ENCODE measurements at regions not wholly inside any gene's neighbourhood (a gene's known extent, or its start where the extent isn't known, plus 50 kb on each side); places are given as distances from the start of the nearest gene placed in this dataset.

DNA sequence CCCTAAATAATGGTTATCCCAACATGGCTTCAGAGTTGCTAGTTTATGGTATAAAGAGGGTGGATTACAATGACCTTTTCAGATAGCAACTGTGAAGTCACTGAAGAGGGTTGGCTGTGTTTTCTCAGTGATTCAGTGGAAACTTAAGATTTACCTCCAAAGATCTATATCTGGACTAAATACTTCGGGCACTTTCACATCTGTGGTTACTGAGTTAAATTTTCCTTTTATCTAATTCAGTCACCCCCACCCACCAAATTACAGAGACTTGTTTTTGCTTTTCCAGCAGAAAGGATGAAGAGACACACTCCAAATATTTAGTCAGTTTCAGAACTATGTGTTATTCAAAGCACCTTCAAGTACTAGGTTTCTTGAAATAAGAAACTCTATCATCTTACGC is 573.2 kb downstream of the CCDC171 start:
- TF ChIP-seq, protein P1, sequence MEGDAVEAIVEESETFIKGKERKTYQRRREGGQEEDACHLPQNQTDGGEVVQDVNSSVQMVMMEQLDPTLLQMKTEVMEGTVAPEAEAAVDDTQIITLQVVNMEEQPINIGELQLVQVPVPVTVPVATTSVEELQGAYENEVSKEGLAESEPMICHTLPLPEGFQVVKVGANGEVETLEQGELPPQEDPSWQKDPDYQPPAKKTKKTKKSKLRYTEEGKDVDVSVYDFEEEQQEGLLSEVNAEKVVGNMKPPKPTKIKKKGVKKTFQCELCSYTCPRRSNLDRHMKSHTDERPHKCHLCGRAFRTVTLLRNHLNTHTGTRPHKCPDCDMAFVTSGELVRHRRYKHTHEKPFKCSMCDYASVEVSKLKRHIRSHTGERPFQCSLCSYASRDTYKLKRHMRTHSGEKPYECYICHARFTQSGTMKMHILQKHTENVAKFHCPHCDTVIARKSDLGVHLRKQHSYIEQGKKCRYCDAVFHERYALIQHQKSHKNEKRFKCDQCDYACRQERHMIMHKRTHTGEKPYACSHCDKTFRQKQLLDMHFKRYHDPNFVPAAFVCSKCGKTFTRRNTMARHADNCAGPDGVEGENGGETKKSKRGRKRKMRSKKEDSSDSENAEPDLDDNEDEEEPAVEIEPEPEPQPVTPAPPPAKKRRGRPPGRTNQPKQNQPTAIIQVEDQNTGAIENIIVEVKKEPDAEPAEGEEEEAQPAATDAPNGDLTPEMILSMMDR (IDR thresholded peaks at IDR 0.05; ENCODE audit: borderline replicate concordance, extremely low read depth, low read length, poor library complexity, severe bottlenecking) = no peak
- no peak for TF ChIP-seq EZH2 (IDR thresholded peaks at IDR 0.05; ENCODE audit: borderline replicate concordance, low read depth, low read length, severe bottlenecking)
- Histone ChIP-seq H3K4me3 (ENCODE audit: low read depth in 1 of 2, low read length in 2 of 2) (no peak overlapping the region), H2AFZ (ENCODE audit: low read depth, low read length) (no peak overlapping the region), H3K4me2 (ENCODE audit: insufficient read depth, low read length) (no peak overlapping the region), H3K4me1 (ENCODE audit: insufficient read depth, low read length) (no peaks in the 10 kb centered on the region), H3K79me2 (ENCODE audit: insufficient read depth, low read length) (no peaks in the 10 kb centered on the region), H4K20me1 (ENCODE audit: insufficient read depth, low read length) (no peaks in the 10 kb centered on the region), H3K9ac (ENCODE audit: low read depth, low read length) (no peak overlapping the region), H3K27me3 (ENCODE audit: insufficient read depth, low read length, poor library complexity) (no peaks in the 10 kb centered on the region), H3K36me3 (ENCODE audit: insufficient read depth, low read length) (no peaks in the 10 kb centered on the region), H3K9me3 (ENCODE audit: insufficient read depth, low read length, severe bottlenecking) (no peaks in the 10 kb centered on the region), H3K27ac (ENCODE audit: low read length) (no peak overlapping the region)
- ATAC-seq (ENCODE audit: insufficient read depth, low read depth) (no peak), DNase-seq (no peak)

DNA sequence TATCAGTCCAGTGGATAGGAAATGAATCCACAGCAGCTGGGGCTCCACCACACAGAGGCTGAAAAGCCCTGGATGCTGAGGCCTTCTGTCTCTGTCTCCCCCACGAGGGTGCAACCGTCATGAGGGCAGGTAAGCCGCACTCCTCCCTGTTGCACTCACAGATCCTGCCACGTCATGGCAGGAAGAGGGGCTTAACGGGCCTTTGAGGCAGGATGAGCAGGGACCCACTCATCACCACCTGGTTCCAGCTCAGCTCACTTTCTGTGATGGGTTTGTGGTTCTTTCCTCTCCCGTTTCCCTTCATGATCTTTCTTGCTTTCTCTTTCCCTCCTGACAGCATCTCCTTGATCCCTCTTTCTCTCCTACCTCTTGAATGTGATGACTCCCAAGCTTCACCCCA is 575.2 kb downstream of the CCDC171 start:
- Histone ChIP-seq H3K27ac (ENCODE audit: low read length) (no peak overlapping the region), H3K4me3 (ENCODE audit: low read depth in 1 of 2, low read length in 2 of 2) (no peak overlapping the region), H3K9ac (ENCODE audit: low read depth, low read length) (no peak overlapping the region), H3K4me1 (ENCODE audit: insufficient read depth, low read length) (no peaks in the 10 kb centered on the region), H3K4me2 (ENCODE audit: insufficient read depth, low read length) (no peak overlapping the region), H3K79me2 (ENCODE audit: insufficient read depth, low read length) (no peaks in the 10 kb centered on the region), H2AFZ (ENCODE audit: low read depth, low read length) (no peak overlapping the region), H4K20me1 (ENCODE audit: insufficient read depth, low read length) (no peaks in the 10 kb centered on the region), H3K9me3 (ENCODE audit: insufficient read depth, low read length, severe bottlenecking) (no peaks in the 10 kb centered on the region), H3K36me3 (ENCODE audit: insufficient read depth, low read length) (no peaks in the 10 kb centered on the region), H3K27me3 (ENCODE audit: insufficient read depth, low read length, poor library complexity) (no peaks in the 10 kb centered on the region)
- TF ChIP-seq, protein P1 (IDR thresholded peaks at IDR 0.05; ENCODE audit: borderline replicate concordance, extremely low read depth, low read length, poor library complexity, severe bottlenecking) = no peak
- TF ChIP-seq EZH2 (IDR thresholded peaks at IDR 0.05; ENCODE audit: borderline replicate concordance, low read depth, low read length, severe bottlenecking) = no peak
- ATAC-seq (ENCODE audit: insufficient read depth, low read depth) = peak; percentile 84
- peak; percentile 52 for DNase-seq

DNA sequence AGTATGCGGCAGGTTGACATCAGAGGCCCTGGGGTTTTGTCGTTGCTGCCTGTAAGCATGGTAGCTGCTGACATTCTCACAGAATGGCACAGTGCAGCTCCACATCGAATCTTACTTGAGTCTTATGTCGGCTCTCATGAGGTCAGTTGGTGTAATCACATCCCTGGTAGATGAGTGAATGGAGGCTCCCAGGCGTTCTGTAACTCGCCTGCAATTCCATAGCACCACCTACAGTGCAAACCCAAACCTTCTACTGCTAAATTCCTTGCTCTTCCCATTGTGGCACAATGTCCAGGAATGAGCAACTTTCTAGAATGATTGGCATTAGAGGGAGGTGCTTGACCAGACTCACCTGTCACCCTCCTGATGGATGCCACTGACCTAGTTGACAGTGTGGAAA is 578.4 kb downstream of the CCDC171 start:
- no peak for ATAC-seq (ENCODE audit: insufficient read depth, low read depth)

More for the DNA sequence above, 578.4 kb downstream of the CCDC171 start:
- no peak overlapping the region for H3K27ac ChIP-seq (ENCODE audit: low read length)
- H2AFZ ChIP-seq (ENCODE audit: low read depth, low read length) = no peak overlapping the region
- no peak overlapping the region for H3K9ac ChIP-seq (ENCODE audit: low read depth, low read length)
- H4K20me1 ChIP-seq (ENCODE audit: insufficient read depth, low read length) = no peaks in the 10 kb centered on the region
- no peaks in the 10 kb centered on the region for H3K36me3 ChIP-seq (ENCODE audit: insufficient read depth, low read length)
- no peak overlapping the region for H3K4me3 ChIP-seq (ENCODE audit: low read depth in 1 of 2, low read length in 2 of 2)
- H3K27me3 ChIP-seq (ENCODE audit: insufficient read depth, low read length, poor library complexity) = no peaks in the 10 kb centered on the region
- no peaks in the 10 kb centered on the region for H3K79me2 ChIP-seq (ENCODE audit: insufficient read depth, low read length)
- no peaks in the 10 kb centered on the region for H3K9me3 ChIP-seq (ENCODE audit: insufficient read depth, low read length, severe bottlenecking)
- no peak overlapping the region for H3K4me2 ChIP-seq (ENCODE audit: insufficient read depth, low read length)
- DNase-seq = no peak
- no peaks in the 10 kb centered on the region for H3K4me1 ChIP-seq (ENCODE audit: insufficient read depth, low read length)
- no peak for TF ChIP-seq EZH2 (IDR thresholded peaks at IDR 0.05; ENCODE audit: borderline replicate concordance, low read depth, low read length, severe bottlenecking)
- TF ChIP-seq, protein P1 (IDR thresholded peaks at IDR 0.05; ENCODE audit: borderline replicate concordance, extremely low read depth, low read length, poor library complexity, severe bottlenecking) = no peak

All from DND-41 (cell line).